ENCODE measurements at regions not wholly inside any gene's neighbourhood (a gene's known extent, or its start where the extent isn't known, plus 50 kb on each side); places are given as distances from the start of the nearest gene placed in this dataset.

DNA sequence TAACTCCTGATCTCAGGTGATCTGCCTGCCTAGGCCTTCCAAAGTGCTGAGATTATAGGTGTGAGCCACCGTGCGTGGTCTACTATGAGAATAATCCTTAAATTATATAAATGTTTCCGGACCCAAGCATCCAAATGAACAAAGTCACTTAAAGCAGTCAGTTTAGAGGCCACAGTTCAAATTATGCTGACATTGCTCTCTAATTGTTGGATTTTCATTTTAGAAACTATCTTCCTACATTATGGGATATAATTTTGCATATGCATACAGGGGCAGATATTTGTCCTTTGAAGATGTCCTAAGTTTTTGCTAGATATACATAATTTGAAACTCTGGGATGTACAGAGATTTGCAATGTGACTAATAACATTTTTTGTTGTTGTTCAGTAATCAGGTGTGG, 390.1 kb downstream of the RND3 start:
- no peak for DNase-seq (ENCODE audit: low spot score)
- in situ Hi-C loops (cut with MboI; ENCODE audit: low pct_unique_long_range_greater_than_20kb, low sequenced_read_pairs, unreplicated experiment), result no loop called here

DNA sequence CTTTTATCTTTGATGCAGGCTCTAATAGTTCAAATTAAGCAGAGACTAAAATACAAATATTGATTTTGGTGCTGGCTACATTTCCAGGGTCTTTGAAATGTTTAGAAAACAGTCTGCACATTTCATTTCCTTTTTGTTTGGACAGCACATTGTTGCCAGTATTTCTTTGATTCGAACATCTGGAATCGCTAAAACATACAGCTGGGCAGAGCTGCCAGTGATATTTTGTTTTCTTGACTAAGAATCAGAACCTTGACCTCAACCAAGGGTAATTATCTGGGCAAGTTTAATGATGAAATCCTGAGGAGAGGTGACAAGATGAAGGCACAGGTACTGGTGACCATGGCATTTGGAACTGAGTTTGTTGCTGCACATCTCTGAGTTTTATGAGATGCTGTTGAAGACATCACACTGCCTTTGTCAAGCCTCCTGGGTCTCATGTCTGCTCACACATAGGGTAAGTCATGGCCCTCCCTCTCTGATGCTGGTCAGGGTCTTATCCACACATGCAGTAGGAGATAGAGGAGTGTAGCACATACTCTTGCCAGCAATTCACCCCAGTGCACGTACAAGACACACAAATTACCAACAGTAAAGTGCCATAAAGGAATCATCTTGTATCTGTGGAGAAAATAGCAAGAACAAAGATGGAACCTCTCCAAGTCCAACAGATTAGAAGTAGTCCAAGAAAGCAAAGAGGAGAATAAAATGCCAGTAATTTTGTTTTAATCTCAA, 391.9 kb downstream of the RND3 start:
- in situ Hi-C loops (cut with MboI; ENCODE audit: low pct_unique_long_range_greater_than_20kb, low sequenced_read_pairs, unreplicated experiment), result no loop called here
- TF ChIP-seq CTCF (IDR thresholded peaks at IDR 0.05; ENCODE audit: extremely low read depth, insufficient read depth, missing control alignments), result no peak
- no peak for DNase-seq (ENCODE audit: low spot score)

More for the DNA sequence above, 390.1 kb downstream of the RND3 start:
- no peak for TF ChIP-seq CTCF (IDR thresholded peaks at IDR 0.05; ENCODE audit: extremely low read depth, insufficient read depth, missing control alignments)

GRCh38 chr2:150091846-150092245, 395.6 kb downstream of the RND3 start:
- no peak for TF ChIP-seq CTCF (IDR thresholded peaks at IDR 0.05; ENCODE audit: extremely low read depth, insufficient read depth, missing control alignments)
- in situ Hi-C loops (cut with MboI; ENCODE audit: low pct_unique_long_range_greater_than_20kb, low sequenced_read_pairs, unreplicated experiment), result no loop called here
- no peak for DNase-seq (ENCODE audit: low spot score)

- no peak for TF ChIP-seq CTCF (IDR thresholded peaks at IDR 0.05; ENCODE audit: extremely low read depth, insufficient read depth, missing control alignments)
- no peak for DNase-seq (ENCODE audit: low spot score)
- in situ Hi-C loops (cut with MboI; ENCODE audit: low pct_unique_long_range_greater_than_20kb, low sequenced_read_pairs, unreplicated experiment), result no loop called here
Measured at GRCh38 chr2:150090031-150090430, 397.4 kb downstream of the RND3 start.

GRCh38 chr2:150088538-150088937, 398.9 kb downstream of the RND3 start:
- no peak for DNase-seq (ENCODE audit: low spot score)
- in situ Hi-C loops (cut with MboI; ENCODE audit: low pct_unique_long_range_greater_than_20kb, low sequenced_read_pairs, unreplicated experiment), result no loop called here
- no peak for TF ChIP-seq CTCF (IDR thresholded peaks at IDR 0.05; ENCODE audit: extremely low read depth, insufficient read depth, missing control alignments)

DNA sequence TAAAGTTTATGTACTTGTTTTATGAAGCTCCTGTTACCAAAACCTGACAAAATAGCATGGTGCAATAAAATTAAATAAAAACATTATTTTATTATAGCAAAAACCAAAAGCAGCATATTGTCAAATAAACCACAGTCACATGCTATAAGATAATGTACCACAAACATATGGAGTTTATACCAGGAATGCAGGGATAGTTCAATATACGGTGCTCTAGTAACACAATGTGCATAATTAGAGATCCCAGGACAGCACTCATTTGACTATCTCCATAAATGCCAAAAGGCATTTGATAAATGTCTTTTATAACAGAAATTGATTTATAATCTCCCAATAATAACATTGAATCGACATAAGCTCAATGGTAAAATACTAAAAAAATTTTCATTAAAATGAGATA, 402.0 kb downstream of the RND3 start:
- DNase-seq (ENCODE audit: low spot score), result no peak
- TF ChIP-seq CTCF (IDR thresholded peaks at IDR 0.05; ENCODE audit: extremely low read depth, insufficient read depth, missing control alignments), result no peak
- in situ Hi-C loops (cut with MboI; ENCODE audit: low pct_unique_long_range_greater_than_20kb, low sequenced_read_pairs, unreplicated experiment), result no loop called here

All from GM13977 (cell line).